NCI-H524 treated with DMSO at 0.1 percent for 48 hours (cell line): ENCODE measurements at regions not wholly inside any gene's neighbourhood (a gene's known extent, or its start where the extent isn't known, plus 50 kb on each side); places are given as distances from the start of the nearest gene placed in this dataset.
"Not testable (repeated sequence)": the region's sequence is repeated elsewhere in the genome, so short reads cannot be mapped to it uniquely, and the experiment has no call there.

Experiments used
- DNase-seq: peaks from one replicate; lab custom pipeline; 2025; lab: John Stamatoyannopoulos, UW

GRCh38 chr7:131056007-131056406 is 271.7 kb upstream of the MKLN1 start:
- no peak for DNase-seq

GRCh38 chr7:131057015-131057793 is 270.5 kb upstream of the MKLN1 start:
- no peak for DNase-seq

- DNase-seq = no peak
Measured at GRCh38 chr7:131057794-131058070, 269.9 kb upstream of the MKLN1 start.

GRCh38 chr7:131058561-131059288 is 269.0 kb upstream of the MKLN1 start:
- not testable (repeated sequence) for DNase-seq

- DNase-seq = not testable (repeated sequence)
Measured at GRCh38 chr7:131059401-131059800, 268.3 kb upstream of the MKLN1 start.

GRCh38 chr7:131061158-131061557 is 266.5 kb upstream of the MKLN1 start:
- no peak for DNase-seq

GRCh38 chr7:131061818-131062217 is 265.9 kb upstream of the MKLN1 start:
- DNase-seq = no peak

- no peak for DNase-seq
Measured at GRCh38 chr7:131066635-131067034, 261.0 kb upstream of the MKLN1 start.

- DNase-seq = no peak
Measured at GRCh38 chr7:131067220-131067619, 260.5 kb upstream of the MKLN1 start.

- no peak for DNase-seq
Measured at GRCh38 chr7:131068604-131069021, 259.1 kb upstream of the MKLN1 start.

GRCh38 chr7:131071786-131072504 is 255.7 kb upstream of the MKLN1 start:
- DNase-seq = no peak

GRCh38 chr7:131072505-131073091 is 255.1 kb upstream of the MKLN1 start:
- peak; percentile 16 for DNase-seq

GRCh38 chr7:131074043-131074442 is 253.6 kb upstream of the MKLN1 start:
- DNase-seq = no peak

GRCh38 chr7:131074585-131074984 is 253.1 kb upstream of the MKLN1 start:
- no peak for DNase-seq

GRCh38 chr7:131075406-131075805 is 252.3 kb upstream of the MKLN1 start:
- no peak for DNase-seq

- DNase-seq = no peak
Measured at GRCh38 chr7:131076032-131076431, 251.6 kb upstream of the MKLN1 start.

GRCh38 chr7:131076711-131077181 is 250.9 kb upstream of the MKLN1 start:
- DNase-seq = no peak

- DNase-seq = no peak
Measured at GRCh38 chr7:131077735-131078134, 249.9 kb upstream of the MKLN1 start.

- no peak for DNase-seq
Measured at GRCh38 chr7:131080754-131081153, 246.9 kb upstream of the MKLN1 start.

- no peak for DNase-seq
Measured at GRCh38 chr7:131081308-131081707, 246.4 kb upstream of the MKLN1 start.

- DNase-seq = no peak
Measured at GRCh38 chr7:131083781-131084180, 243.9 kb upstream of the MKLN1 start.

- DNase-seq = not testable (repeated sequence)
Measured at GRCh38 chr7:131084336-131084735, 243.3 kb upstream of the MKLN1 start.
